ENCODE measurements at regions not wholly inside any gene's neighbourhood (a gene's known extent, or its start where the extent isn't known, plus 50 kb on each side); places are given as distances from the start of the nearest gene placed in this dataset.

GRCh38 chr4:138770818-138771217, 244.8 kb upstream of the NOCT start:
- ATAC-seq (replicated peaks; ENCODE audit: extremely low read depth, poor library complexity, severe bottlenecking), result no peak
- no peak overlapping the region for H3K27ac Mint-ChIP-seq (ENCODE audit: low read depth)
- H3K4me3 Mint-ChIP-seq, result no peak overlapping the region
- no peaks in the 10 kb centered on the region for H3K27me3 Mint-ChIP-seq
- H3K36me3 Mint-ChIP-seq (ENCODE audit: insufficient read depth), result no peaks in the 10 kb centered on the region
- no peaks in the 10 kb centered on the region for H3K4me1 Mint-ChIP-seq
- no peaks in the 10 kb centered on the region for H3K9me3 Mint-ChIP-seq
- DNase-seq (ENCODE audit: low spot score in 2 of 2), result no peak

- ATAC-seq (replicated peaks; ENCODE audit: extremely low read depth, poor library complexity, severe bottlenecking), result no peak
- H3K9me3 Mint-ChIP-seq, result no peaks in the 10 kb centered on the region
- no peak overlapping the region for H3K27ac Mint-ChIP-seq (ENCODE audit: low read depth)
- no peaks in the 10 kb centered on the region for H3K4me1 Mint-ChIP-seq
- no peak overlapping the region for H3K4me3 Mint-ChIP-seq
- H3K27me3 Mint-ChIP-seq, result no peaks in the 10 kb centered on the region
- H3K36me3 Mint-ChIP-seq (ENCODE audit: insufficient read depth), result no peaks in the 10 kb centered on the region
- no peak for DNase-seq (ENCODE audit: low spot score in 2 of 2)
Measured at GRCh38 chr4:138766332-138766731, 249.2 kb upstream of the NOCT start.

DNA sequence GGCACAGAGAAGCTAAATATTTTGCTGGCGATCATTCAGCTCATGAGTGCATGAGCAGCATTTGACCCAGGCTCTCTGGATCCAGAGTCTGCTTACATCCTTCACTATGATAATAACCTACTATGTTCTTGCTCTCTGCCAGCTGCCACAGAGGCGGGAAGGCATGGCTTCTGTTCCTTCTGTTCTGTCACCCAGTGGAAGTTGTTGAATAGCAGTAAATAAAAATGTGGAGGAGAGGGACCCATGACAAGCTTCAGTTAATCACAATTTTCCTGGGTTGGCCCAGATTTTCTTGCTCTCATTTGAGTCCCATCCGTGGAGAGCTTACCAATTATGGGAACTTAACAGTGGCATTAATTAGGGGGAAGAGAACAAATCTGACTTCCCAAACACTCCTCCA, 250.1 kb upstream of the NOCT start:
- ATAC-seq (replicated peaks; ENCODE audit: extremely low read depth, poor library complexity, severe bottlenecking) (no peak), DNase-seq (ENCODE audit: low spot score in 2 of 2) (no peak)
- Mint-ChIP-seq H3K27me3 (no peaks in the 10 kb centered on the region), H3K4me1 (no peaks in the 10 kb centered on the region), H3K27ac (ENCODE audit: low read depth) (no peak overlapping the region), H3K4me3 (no peak overlapping the region), H3K9me3 (no peaks in the 10 kb centered on the region), H3K36me3 (ENCODE audit: insufficient read depth) (no peaks in the 10 kb centered on the region)

GRCh38 chr4:138761638-138762220, 253.9 kb upstream of the NOCT start:
- H3K4me3 Mint-ChIP-seq, result no peak overlapping the region
- no peaks in the 10 kb centered on the region for H3K36me3 Mint-ChIP-seq (ENCODE audit: insufficient read depth)
- H3K27ac Mint-ChIP-seq (ENCODE audit: low read depth), result no peak overlapping the region

GRCh38 chr4:138759554-138759902, 256.1 kb upstream of the NOCT start:
- ATAC-seq (replicated peaks; ENCODE audit: extremely low read depth, poor library complexity, severe bottlenecking) (no peak), DNase-seq (ENCODE audit: low spot score in 2 of 2) (no peak)
- H3K27ac Mint-ChIP-seq (ENCODE audit: low read depth), result no peak overlapping the region
- no peaks in the 10 kb centered on the region for H3K4me1 Mint-ChIP-seq
- H3K4me3 Mint-ChIP-seq, result no peak overlapping the region
- no peaks in the 10 kb centered on the region for H3K36me3 Mint-ChIP-seq (ENCODE audit: insufficient read depth)
- H3K9me3 Mint-ChIP-seq, result no peaks in the 10 kb centered on the region
- H3K27me3 Mint-ChIP-seq, result no peaks in the 10 kb centered on the region

More at GRCh38 chr4:138761638-138762220, 253.9 kb upstream of the NOCT start:
- Mint-ChIP-seq H3K27me3 (no peaks in the 10 kb centered on the region), H3K4me1 (no peaks in the 10 kb centered on the region), H3K9me3 (no peaks in the 10 kb centered on the region)
- ATAC-seq (replicated peaks; ENCODE audit: extremely low read depth, poor library complexity, severe bottlenecking), result no peak
- no peak for DNase-seq (ENCODE audit: low spot score in 2 of 2)

- DNase-seq (ENCODE audit: low spot score in 2 of 2) (no peak), ATAC-seq (replicated peaks; ENCODE audit: extremely low read depth, poor library complexity, severe bottlenecking) (no peak)
- Mint-ChIP-seq H3K36me3 (ENCODE audit: insufficient read depth) (no peaks in the 10 kb centered on the region), H3K4me3 (no peak overlapping the region), H3K9me3 (no peaks in the 10 kb centered on the region), H3K4me1 (no peaks in the 10 kb centered on the region), H3K27me3 (no peaks in the 10 kb centered on the region), H3K27ac (ENCODE audit: low read depth) (no peak overlapping the region)
Measured at GRCh38 chr4:138758876-138759553, 256.6 kb upstream of the NOCT start.

DNA sequence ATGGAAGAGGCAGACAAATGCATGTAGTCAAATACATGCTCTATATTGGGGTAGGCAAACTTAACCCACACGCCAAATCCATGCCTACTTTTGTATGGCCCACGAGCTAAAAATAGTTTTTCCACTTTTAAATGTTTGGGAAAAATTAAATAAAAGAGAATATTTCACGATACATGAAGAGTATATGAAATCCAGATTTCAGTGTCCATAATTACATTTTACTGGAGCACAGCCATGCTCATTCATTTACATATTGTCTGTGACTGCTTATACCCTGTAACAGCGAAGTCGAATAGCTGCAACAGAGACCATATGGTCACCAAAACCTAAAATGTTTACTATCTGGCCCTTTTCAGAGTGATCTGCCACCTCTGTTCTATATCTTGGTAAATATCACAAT, 257.4 kb upstream of the NOCT start:
- no peak for ATAC-seq (replicated peaks; ENCODE audit: extremely low read depth, poor library complexity, severe bottlenecking)
- Mint-ChIP-seq H3K36me3 (ENCODE audit: insufficient read depth) (no peaks in the 10 kb centered on the region), H3K4me3 (no peak overlapping the region), H3K4me1 (no peaks in the 10 kb centered on the region), H3K9me3 (peaks cover 5% of the 10 kb centered on the region), H3K27ac (ENCODE audit: low read depth) (no peak overlapping the region), H3K27me3 (no peaks in the 10 kb centered on the region)
- DNase-seq (ENCODE audit: low spot score in 2 of 2), result no peak

- Mint-ChIP-seq H3K36me3 (ENCODE audit: insufficient read depth) (no peaks in the 10 kb centered on the region), H3K4me3 (no peak overlapping the region), H3K9me3 (peaks cover 11% of the 10 kb centered on the region), H3K4me1 (no peaks in the 10 kb centered on the region), H3K27me3 (no peaks in the 10 kb centered on the region), H3K27ac (ENCODE audit: low read depth) (no peak overlapping the region)
- ATAC-seq (replicated peaks; ENCODE audit: extremely low read depth, poor library complexity, severe bottlenecking) (no peak), DNase-seq (ENCODE audit: low spot score in 2 of 2) (no peak)
Measured at GRCh38 chr4:138757432-138757831, 258.1 kb upstream of the NOCT start.

GRCh38 chr4:138756519-138756918, 259.1 kb upstream of the NOCT start:
- Mint-ChIP-seq H3K27ac (ENCODE audit: low read depth) (no peak overlapping the region), H3K27me3 (no peaks in the 10 kb centered on the region), H3K4me3 (no peak overlapping the region), H3K4me1 (no peaks in the 10 kb centered on the region), H3K36me3 (ENCODE audit: insufficient read depth) (no peaks in the 10 kb centered on the region), H3K9me3 (peaks cover 16% of the 10 kb centered on the region)
- ATAC-seq (replicated peaks; ENCODE audit: extremely low read depth, poor library complexity, severe bottlenecking), result no peak
- DNase-seq (ENCODE audit: low spot score in 2 of 2), result no peak

DNA sequence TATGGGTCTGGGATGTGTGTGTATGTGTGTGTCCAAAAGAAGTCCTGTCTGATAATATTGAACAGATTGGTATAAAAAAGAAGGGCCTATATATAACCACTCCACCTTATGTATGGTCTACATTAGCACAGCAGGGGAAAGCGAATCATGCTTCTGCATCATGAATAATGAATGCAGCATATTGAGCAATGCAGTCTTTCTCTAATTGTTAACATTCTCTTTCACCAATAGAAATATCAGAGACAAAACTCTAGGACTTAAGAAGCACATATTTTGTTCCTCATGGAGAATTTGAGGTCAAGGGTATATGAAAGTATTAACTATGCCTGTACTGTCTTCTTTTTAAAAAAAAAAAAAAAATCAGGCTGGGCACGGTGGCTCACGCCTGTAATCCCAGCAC, 264.3 kb upstream of the NOCT start:
- Mint-ChIP-seq H3K27ac (ENCODE audit: low read depth) (no peak overlapping the region), H3K9me3 (peaks cover 16% of the 10 kb centered on the region), H3K27me3 (no peaks in the 10 kb centered on the region), H3K36me3 (ENCODE audit: insufficient read depth) (peaks cover 2% of the 10 kb centered on the region), H3K4me3 (no peak overlapping the region), H3K4me1 (no peaks in the 10 kb centered on the region)
- ATAC-seq (replicated peaks; ENCODE audit: extremely low read depth, poor library complexity, severe bottlenecking), result no peak
- DNase-seq (ENCODE audit: low spot score in 2 of 2), result no peak

DNA sequence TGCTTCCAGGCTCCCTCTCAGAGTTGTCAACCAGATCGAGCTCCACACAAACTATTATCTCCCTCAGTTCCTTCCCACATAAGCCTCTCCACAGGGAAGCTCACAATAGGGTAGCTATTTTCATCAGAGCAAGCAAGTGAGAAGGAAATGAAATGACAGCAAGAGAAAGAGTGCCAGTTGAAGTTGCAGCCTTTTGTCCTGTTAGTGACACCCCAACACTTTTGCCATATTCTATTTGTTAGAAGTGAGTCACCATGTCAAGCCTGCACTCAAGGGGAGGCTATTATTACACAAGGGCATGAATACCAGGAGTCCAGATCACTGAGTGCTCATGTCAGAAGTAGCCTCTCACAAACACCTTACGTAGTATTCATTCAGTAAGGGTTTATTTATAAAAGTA, 266.3 kb upstream of the NOCT start:
- Mint-ChIP-seq H3K9me3 (peaks cover 16% of the 10 kb centered on the region), H3K27me3 (no peaks in the 10 kb centered on the region), H3K36me3 (ENCODE audit: insufficient read depth) (peaks cover 2% of the 10 kb centered on the region), H3K27ac (ENCODE audit: low read depth) (no peak overlapping the region), H3K4me1 (no peaks in the 10 kb centered on the region), H3K4me3 (no peak overlapping the region)
- ATAC-seq (replicated peaks; ENCODE audit: extremely low read depth, poor library complexity, severe bottlenecking), result no peak
- DNase-seq (ENCODE audit: low spot score in 2 of 2), result no peak

- ATAC-seq (replicated peaks; ENCODE audit: extremely low read depth, poor library complexity, severe bottlenecking), result no peak
- Mint-ChIP-seq H3K9me3 (no peaks in the 10 kb centered on the region), H3K4me3 (no peak overlapping the region)
Measured at GRCh38 chr4:138741766-138742377, 273.7 kb upstream of the NOCT start.

More at GRCh38 chr4:138741766-138742377, 273.7 kb upstream of the NOCT start:
- Mint-ChIP-seq H3K27ac (ENCODE audit: low read depth) (no peak overlapping the region), H3K36me3 (ENCODE audit: insufficient read depth) (no peaks in the 10 kb centered on the region), H3K27me3 (no peaks in the 10 kb centered on the region), H3K4me1 (no peaks in the 10 kb centered on the region)
- no peak for DNase-seq (ENCODE audit: low spot score in 2 of 2)
